Sigmoid colon (tissue), 6 donors: ENCODE measurements at regions not wholly inside any gene's neighbourhood (a gene's known extent, or its start where the extent isn't known, plus 50 kb on each side); places are given as distances from the start of the nearest gene placed in this dataset.
A peak's percentile ranks its signal among the peaks of the same experiment; 100 is the strongest.
"Not testable (repeated sequence)": the region's sequence is repeated elsewhere in the genome, so short reads cannot be mapped to it uniquely, and the experiment has no call there.

ENCODE experiments used
- DNase-seq: peaks from one replicate; pipeline ENCODE4 v3.0.0-alpha.2; 2019
- H3K27ac ChIP-seq, 4 donors: fragments of 200-600 bp; sonication (generic); one replicate each; pipeline ENCODE4 v1.5.1; 2016 to 2019; ENCODE audit warnings: mild to moderate bottlenecking in 1 of 4
- H3K27me3 ChIP-seq, 3 donors: fragments of 200-600 bp; sonication (generic); one replicate each; pipeline ENCODE4 v1.5.1; 2019; ENCODE audit warnings: mild to moderate bottlenecking in 1 of 3
- H3K36me3 ChIP-seq, 4 donors: fragments of 200-600 bp; sonication (generic); one replicate each; pipeline ENCODE4 v1.5.1; 2016 to 2019
- H3K4me1 ChIP-seq, 4 donors: fragments of 200-600 bp; sonication (generic); one replicate each; pipeline ENCODE4 v1.5.1; 2017 to 2019
- H3K4me3 ChIP-seq, 4 donors: fragments of 200-600 bp; sonication (generic); one replicate each; pipeline ENCODE4 v1.5.1; 2017 to 2019; ENCODE audit warnings: mild to moderate bottlenecking in 2 of 4, moderate library complexity in 1 of 4
- H3K9me3 ChIP-seq, 4 donors: fragments of 200-600 bp in 3 of 4; sonication (generic) in 3 of 4; one replicate each; pipeline versions ENCODE4 v1.5.1 to v1.6.1; 2013 to 2019
- WGBS, 2 donors: extraction: QIAGEN DNeasy Blood & Tissue Kit; methylation state at CpG; one replicate each; pipeline ENCODE4 v1.1.7; 2013; 5-methylcytosine and 5-hydroxymethylcytosine counted together
- intact Hi-C: fragments of 100-400 bp; cut with DNase I; formaldehyde crosslinking; loops from one replicate; pipeline ENCODE4 v1.15.1; 2023
- donor health status: healthy with polysubstance abuse.
- donor health status: healthy.

GRCh38 chr21:9018731-9019253, 1502.6 kb upstream of the TPTE start:
- DNase-seq, H3K4me1 ChIP-seq, H3K36me3 ChIP-seq, H3K27ac ChIP-seq, H3K4me3 ChIP-seq, intact Hi-C loops, H3K9me3 ChIP-seq: not testable (repeated sequence)
- peaks cover 0 to 20% (median 4%) of the 10 kb centered on the region in 3 donors for H3K27me3 ChIP-seq
- WGBS, 2 donors = 56 to 64% methylated on average over 5 of the region's 5 CpGs

GRCh38 chr21:9024006-9024767, 1497.2 kb upstream of the TPTE start:
- H3K4me3 ChIP-seq, DNase-seq, H3K27ac ChIP-seq, H3K36me3 ChIP-seq, H3K4me1 ChIP-seq, H3K9me3 ChIP-seq, intact Hi-C loops, H3K27me3 ChIP-seq: not testable (repeated sequence)
- WGBS, 2 donors = 15 to 47% methylated on average over 4 of the region's 4 CpGs

- H3K27ac ChIP-seq, H3K4me3 ChIP-seq, intact Hi-C loops, H3K36me3 ChIP-seq, H3K9me3 ChIP-seq, H3K4me1 ChIP-seq, H3K27me3 ChIP-seq: not testable (repeated sequence)
- WGBS, 2 donors = 31 to 32% methylated on average over 2 of the region's 2 CpGs
- DNase-seq = peak; percentile 57
These were observed 1494.5 kb upstream of the TPTE start for GRCh38 chr21:9026729-9027416.

GRCh38 chr21:9027417-9027800, 1494.0 kb upstream of the TPTE start:
- H3K4me3 ChIP-seq, H3K27me3 ChIP-seq, H3K27ac ChIP-seq, H3K36me3 ChIP-seq, H3K4me1 ChIP-seq, intact Hi-C loops, H3K9me3 ChIP-seq: not testable (repeated sequence)
- DNase-seq = peak; percentile 69
- WGBS, 2 donors = 70 to 81% methylated on average over 2 of the region's 2 CpGs

- intact Hi-C loops, H3K4me1 ChIP-seq, H3K27ac ChIP-seq, H3K9me3 ChIP-seq, H3K36me3 ChIP-seq, H3K4me3 ChIP-seq, H3K27me3 ChIP-seq: not testable (repeated sequence)
- 84 to 89% methylated on average over 8 of the region's 8 CpGs for WGBS, 2 donors
- DNase-seq = peak; percentile 76
These were observed 1492.6 kb upstream of the TPTE start for GRCh38 chr21:9028624-9029431.

- intact Hi-C loops, H3K4me3 ChIP-seq, H3K9me3 ChIP-seq, H3K27me3 ChIP-seq, H3K27ac ChIP-seq, H3K36me3 ChIP-seq, H3K4me1 ChIP-seq: not testable (repeated sequence)
- 76 to 78% methylated on average over 2 of the region's 2 CpGs for WGBS, 2 donors
- DNase-seq = peak; percentile 38
These were observed 1491.2 kb upstream of the TPTE start for GRCh38 chr21:9030141-9030665.

GRCh38 chr21:9031482-9032374, 1489.7 kb upstream of the TPTE start:
- H3K36me3 ChIP-seq, H3K9me3 ChIP-seq, H3K27ac ChIP-seq, H3K4me1 ChIP-seq, H3K4me3 ChIP-seq, H3K27me3 ChIP-seq, intact Hi-C loops: not testable (repeated sequence)
- WGBS, 2 donors = 69 to 71% methylated on average over 4 of the region's 5 CpGs
- DNase-seq = peak; percentile 53

GRCh38 chr21:9032547-9032946, 1488.8 kb upstream of the TPTE start:
- H3K4me3 ChIP-seq, H3K9me3 ChIP-seq, H3K27me3 ChIP-seq, H3K36me3 ChIP-seq, H3K27ac ChIP-seq, H3K4me1 ChIP-seq, intact Hi-C loops, DNase-seq: not testable (repeated sequence)
- no CpG with 5 or more reads among the region's 2 CpGs for WGBS, 2 donors

- H3K27me3 ChIP-seq, H3K9me3 ChIP-seq, H3K4me3 ChIP-seq, intact Hi-C loops, H3K4me1 ChIP-seq, DNase-seq, H3K36me3 ChIP-seq, H3K27ac ChIP-seq: not testable (repeated sequence)
- WGBS, 2 donors = 68 to 71% methylated on average over 7 of the region's 8 CpGs
These were observed 1488.1 kb upstream of the TPTE start for GRCh38 chr21:9033295-9033694.

GRCh38 chr21:9034491-9035200, 1486.7 kb upstream of the TPTE start:
- H3K36me3 ChIP-seq, DNase-seq, H3K27ac ChIP-seq, intact Hi-C loops, H3K27me3 ChIP-seq, H3K4me1 ChIP-seq, H3K4me3 ChIP-seq, H3K9me3 ChIP-seq: not testable (repeated sequence)
- 58 to 64% methylated on average over 4 of the region's 8 CpGs for WGBS, 2 donors

- DNase-seq = peak; percentile 61
- H3K4me3 ChIP-seq, H3K4me1 ChIP-seq, intact Hi-C loops, H3K27ac ChIP-seq, H3K27me3 ChIP-seq, H3K36me3 ChIP-seq, H3K9me3 ChIP-seq: not testable (repeated sequence)
- 88% methylated on average over 1 of the region's 1 CpG for WGBS, 2 donors
These were observed 1486.2 kb upstream of the TPTE start for GRCh38 chr21:9035225-9035624.
